Fibroblast of lung (primary cell): ENCODE measurements at regions not wholly inside any gene's neighbourhood (a gene's known extent, or its start where the extent isn't known, plus 50 kb on each side); places are given as distances from the start of the nearest gene placed in this dataset.
"Not testable (repeated sequence)": the region's sequence is repeated elsewhere in the genome, so short reads cannot be mapped to it uniquely, and the experiment has no call there.

Experiments used
- EZH2 ChIP-seq: IDR thresholded peaks from 2 replicates; pipeline ENCODE4 v1.5.1; 2012; ENCODE audit warnings: low read length, control low read depth, mild to moderate bottlenecking; ENCODE audit errors: missing control alignments
- TF ChIP-seq, protein P1 (sequence below), 2 donors: IDR thresholded peaks in 1 of 2; conservative IDR thresholded peaks in 1 of 2; 1 replicate in 1 of 2; 2 replicates in 1 of 2; pipeline ENCODE4 v1.5.1; 2011 to 2012; ENCODE audit warnings: low read length in 2 of 2, control low read depth in 1 of 2, inconsistent platforms in 1 of 2, low read depth in 1 of 2, mild to moderate bottlenecking in 1 of 2

DNA sequence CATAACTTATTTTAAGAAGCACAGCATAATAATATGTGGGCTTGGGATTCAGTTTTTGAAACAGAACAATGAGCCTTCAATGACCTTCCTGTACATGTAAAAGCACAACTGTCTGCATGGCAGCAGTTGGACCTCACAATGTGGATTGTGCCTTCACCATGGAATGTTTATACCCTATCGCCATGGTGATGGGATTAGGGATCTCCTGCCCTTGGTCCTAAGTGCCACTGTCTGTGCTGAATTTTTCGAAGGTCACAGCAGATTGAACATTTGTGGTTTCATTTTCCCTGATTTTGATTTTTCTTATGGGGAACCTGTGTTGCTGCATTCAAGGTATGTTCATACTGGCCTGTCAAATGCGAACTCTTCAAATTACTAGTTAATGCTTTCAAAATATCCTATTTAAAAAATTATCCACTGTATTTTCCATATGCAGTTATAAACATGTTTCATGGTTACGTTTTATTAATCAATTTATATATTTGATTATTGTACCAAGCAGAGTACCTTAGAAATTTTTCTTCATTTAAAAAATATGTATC is 249.6 kb upstream of the TPTE start:
- TF ChIP-seq, protein P1, sequence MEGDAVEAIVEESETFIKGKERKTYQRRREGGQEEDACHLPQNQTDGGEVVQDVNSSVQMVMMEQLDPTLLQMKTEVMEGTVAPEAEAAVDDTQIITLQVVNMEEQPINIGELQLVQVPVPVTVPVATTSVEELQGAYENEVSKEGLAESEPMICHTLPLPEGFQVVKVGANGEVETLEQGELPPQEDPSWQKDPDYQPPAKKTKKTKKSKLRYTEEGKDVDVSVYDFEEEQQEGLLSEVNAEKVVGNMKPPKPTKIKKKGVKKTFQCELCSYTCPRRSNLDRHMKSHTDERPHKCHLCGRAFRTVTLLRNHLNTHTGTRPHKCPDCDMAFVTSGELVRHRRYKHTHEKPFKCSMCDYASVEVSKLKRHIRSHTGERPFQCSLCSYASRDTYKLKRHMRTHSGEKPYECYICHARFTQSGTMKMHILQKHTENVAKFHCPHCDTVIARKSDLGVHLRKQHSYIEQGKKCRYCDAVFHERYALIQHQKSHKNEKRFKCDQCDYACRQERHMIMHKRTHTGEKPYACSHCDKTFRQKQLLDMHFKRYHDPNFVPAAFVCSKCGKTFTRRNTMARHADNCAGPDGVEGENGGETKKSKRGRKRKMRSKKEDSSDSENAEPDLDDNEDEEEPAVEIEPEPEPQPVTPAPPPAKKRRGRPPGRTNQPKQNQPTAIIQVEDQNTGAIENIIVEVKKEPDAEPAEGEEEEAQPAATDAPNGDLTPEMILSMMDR (conservative IDR thresholded peaks at IDR 0.05 in 1 of 2, IDR thresholded peaks at IDR 0.05 in 1 of 2; ENCODE audit: low read depth in 1 of 2, low read length in 2 of 2) = not testable (repeated sequence)
- not testable (repeated sequence) for TF ChIP-seq EZH2
